ENCODE measurements at regions not wholly inside any gene's neighbourhood (a gene's known extent, or its start where the extent isn't known, plus 50 kb on each side); places are given as distances from the start of the nearest gene placed in this dataset.

GRCh38 chr4:151917145-151917734 is 156.4 kb upstream of the GATB start:
- Histone ChIP-seq H3K27me3 (replicated peaks in 2 of 5; ENCODE audit: control insufficient read depth in 4 of 5, insufficient read depth in 5 of 5, low read length in 4 of 5) (no peaks in the 10 kb centered on the region), H3K27ac (ENCODE audit: insufficient read depth in 1 of 2, low read depth in 1 of 2, low read length in 2 of 2, poor library complexity in 1 of 2, severe bottlenecking in 2 of 2) (no peak overlapping the region), H3K9me3 (ENCODE audit: control extremely low read depth in 1 of 5, control insufficient read depth in 4 of 5, insufficient read depth in 2 of 5, low read depth in 1 of 5, low read length in 4 of 5) (peaks cover 0 to 2% (median 0%) of the 10 kb centered on the region in 5 experiments), H3K4me1 (ENCODE audit: control extremely low read depth in 1 of 4, control insufficient read depth in 4 of 4, insufficient read depth in 4 of 4, low read length in 3 of 4) (no peaks in the 10 kb centered on the region), H3K4me3 (ENCODE audit: control insufficient read depth in 1 of 7, extremely low read depth in 1 of 7, insufficient read depth in 4 of 7, low read depth in 2 of 7, low read length in 6 of 7) (no peak overlapping the region), H3K36me3 (ENCODE audit: control insufficient read depth in 4 of 4, insufficient read depth in 4 of 4, low read length in 3 of 4) (no peaks in the 10 kb centered on the region)
- no peak for DNase-seq
- POLR2A ChIA-PET = no interaction called here
- CTCF ChIA-PET = interaction anchor here (1.7 kb wide), 1 partner anchor 9 kb away, joined by 7 read pairs; no protein-coding TSS in a partner anchor
- 100% methylated on average over 2 of the region's 2 CpGs for WGBS (ENCODE audit: insufficient coverage)

- 84% methylated on average over 4 of the region's 6 CpGs for WGBS (ENCODE audit: insufficient coverage)
- no peak for DNase-seq
- no peaks in the 10 kb centered on the region for H3K4me1 ChIP-seq (ENCODE audit: control extremely low read depth in 1 of 4, control insufficient read depth in 4 of 4, insufficient read depth in 4 of 4, low read length in 3 of 4)
- no peak overlapping the region for H3K27ac ChIP-seq (ENCODE audit: insufficient read depth in 1 of 2, low read depth in 1 of 2, low read length in 2 of 2, poor library complexity in 1 of 2, severe bottlenecking in 2 of 2)
- no peaks in the 10 kb centered on the region for H3K27me3 ChIP-seq (replicated peaks in 2 of 5; ENCODE audit: control insufficient read depth in 4 of 5, insufficient read depth in 5 of 5, low read length in 4 of 5)
- peaks cover 0 to 2% (median 0%) of the 10 kb centered on the region in 5 experiments for H3K9me3 ChIP-seq (ENCODE audit: control extremely low read depth in 1 of 5, control insufficient read depth in 4 of 5, insufficient read depth in 2 of 5, low read depth in 1 of 5, low read length in 4 of 5)
- no peaks in the 10 kb centered on the region for H3K36me3 ChIP-seq (ENCODE audit: control insufficient read depth in 4 of 4, insufficient read depth in 4 of 4, low read length in 3 of 4)
- POLR2A ChIA-PET = no interaction called here
- CTCF ChIA-PET = no interaction called here
- H3K4me3 ChIP-seq (ENCODE audit: control insufficient read depth in 1 of 7, extremely low read depth in 1 of 7, insufficient read depth in 4 of 7, low read depth in 2 of 7, low read length in 6 of 7) = no peak overlapping the region
Observed at GRCh38 chr4:151912632-151913031, 151.8 kb upstream of the GATB start.

DNA sequence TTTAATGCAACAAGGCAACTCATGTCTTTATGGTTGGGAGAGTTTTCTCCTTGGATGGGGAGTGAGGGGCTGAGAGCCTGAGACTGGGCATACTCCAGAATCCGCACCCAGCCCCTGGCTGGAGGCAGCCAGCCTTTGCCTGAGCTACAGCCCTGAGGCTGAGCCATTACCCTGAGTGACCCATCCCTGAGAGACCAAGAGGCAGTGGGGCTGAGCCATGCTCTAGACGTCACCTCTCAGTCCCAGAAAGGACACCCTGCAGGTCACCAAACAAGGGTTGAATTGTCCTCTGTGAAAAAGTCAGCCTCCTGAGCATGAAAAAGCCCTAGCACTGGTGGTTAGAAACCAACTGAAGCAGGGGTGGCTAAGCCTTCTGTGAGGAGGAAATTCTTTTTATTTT is 151.2 kb upstream of the GATB start:
- peaks cover 0 to 2% (median 0%) of the 10 kb centered on the region in 5 experiments for H3K9me3 ChIP-seq (ENCODE audit: control extremely low read depth in 1 of 5, control insufficient read depth in 4 of 5, insufficient read depth in 2 of 5, low read depth in 1 of 5, low read length in 4 of 5)
- ChIA-PET POLR2A (no interaction called here), CTCF (no interaction called here)
- H3K27ac ChIP-seq (ENCODE audit: insufficient read depth in 1 of 2, low read depth in 1 of 2, low read length in 2 of 2, poor library complexity in 1 of 2, severe bottlenecking in 2 of 2) = no peak overlapping the region
- H3K4me1 ChIP-seq (ENCODE audit: control extremely low read depth in 1 of 4, control insufficient read depth in 4 of 4, insufficient read depth in 4 of 4, low read length in 3 of 4) = no peaks in the 10 kb centered on the region
- WGBS (ENCODE audit: insufficient coverage) = 100% methylated on average over 2 of the region's 2 CpGs
- H3K4me3 ChIP-seq (ENCODE audit: control insufficient read depth in 1 of 7, extremely low read depth in 1 of 7, insufficient read depth in 4 of 7, low read depth in 2 of 7, low read length in 6 of 7) = no peak overlapping the region
- H3K27me3 ChIP-seq (replicated peaks in 2 of 5; ENCODE audit: control insufficient read depth in 4 of 5, insufficient read depth in 5 of 5, low read length in 4 of 5) = no peaks in the 10 kb centered on the region
- no peaks in the 10 kb centered on the region for H3K36me3 ChIP-seq (ENCODE audit: control insufficient read depth in 4 of 4, insufficient read depth in 4 of 4, low read length in 3 of 4)
- no peak for DNase-seq

- Histone ChIP-seq H3K27ac (ENCODE audit: insufficient read depth in 1 of 2, low read depth in 1 of 2, low read length in 2 of 2, poor library complexity in 1 of 2, severe bottlenecking in 2 of 2) (no peak overlapping the region), H3K4me1 (ENCODE audit: control extremely low read depth in 1 of 4, control insufficient read depth in 4 of 4, insufficient read depth in 4 of 4, low read length in 3 of 4) (no peaks in the 10 kb centered on the region), H3K27me3 (replicated peaks in 2 of 5; ENCODE audit: control insufficient read depth in 4 of 5, insufficient read depth in 5 of 5, low read length in 4 of 5) (no peaks in the 10 kb centered on the region), H3K4me3 (ENCODE audit: control insufficient read depth in 1 of 7, extremely low read depth in 1 of 7, insufficient read depth in 4 of 7, low read depth in 2 of 7, low read length in 6 of 7) (no peak overlapping the region), H3K36me3 (ENCODE audit: control insufficient read depth in 4 of 4, insufficient read depth in 4 of 4, low read length in 3 of 4) (no peaks in the 10 kb centered on the region), H3K9me3 (ENCODE audit: control extremely low read depth in 1 of 5, control insufficient read depth in 4 of 5, insufficient read depth in 2 of 5, low read depth in 1 of 5, low read length in 4 of 5) (no peaks in the 10 kb centered on the region)
- 83% methylated on average over 1 of the region's 4 CpGs for WGBS (ENCODE audit: insufficient coverage)
- CTCF ChIA-PET = no interaction called here
- POLR2A ChIA-PET = no interaction called here
- no peak for DNase-seq
Observed at GRCh38 chr4:151908734-151909497, 148.1 kb upstream of the GATB start.

GRCh38 chr4:151908201-151908600 is 147.4 kb upstream of the GATB start:
- CTCF ChIA-PET = no interaction called here
- H3K27me3 ChIP-seq (replicated peaks in 2 of 5; ENCODE audit: control insufficient read depth in 4 of 5, insufficient read depth in 5 of 5, low read length in 4 of 5) = no peaks in the 10 kb centered on the region
- H3K36me3 ChIP-seq (ENCODE audit: control insufficient read depth in 4 of 4, insufficient read depth in 4 of 4, low read length in 3 of 4) = no peaks in the 10 kb centered on the region
- no peak for DNase-seq
- no peaks in the 10 kb centered on the region for H3K4me1 ChIP-seq (ENCODE audit: control extremely low read depth in 1 of 4, control insufficient read depth in 4 of 4, insufficient read depth in 4 of 4, low read length in 3 of 4)
- H3K4me3 ChIP-seq (ENCODE audit: control insufficient read depth in 1 of 7, extremely low read depth in 1 of 7, insufficient read depth in 4 of 7, low read depth in 2 of 7, low read length in 6 of 7) = no peak overlapping the region
- no peak overlapping the region for H3K27ac ChIP-seq (ENCODE audit: insufficient read depth in 1 of 2, low read depth in 1 of 2, low read length in 2 of 2, poor library complexity in 1 of 2, severe bottlenecking in 2 of 2)
- peaks cover 0 to 2% (median 0%) of the 10 kb centered on the region in 5 experiments for H3K9me3 ChIP-seq (ENCODE audit: control extremely low read depth in 1 of 5, control insufficient read depth in 4 of 5, insufficient read depth in 2 of 5, low read depth in 1 of 5, low read length in 4 of 5)
- WGBS (ENCODE audit: insufficient coverage) = 80% methylated on average over 3 of the region's 3 CpGs
- POLR2A ChIA-PET = no interaction called here

GRCh38 chr4:151906438-151906837 is 145.6 kb upstream of the GATB start:
- Histone ChIP-seq H3K9me3 (ENCODE audit: control extremely low read depth in 1 of 5, control insufficient read depth in 4 of 5, insufficient read depth in 2 of 5, low read depth in 1 of 5, low read length in 4 of 5) (peaks cover 0 to 3% (median under 1%) of the 10 kb centered on the region in 5 experiments), H3K27ac (ENCODE audit: insufficient read depth in 1 of 2, low read depth in 1 of 2, low read length in 2 of 2, poor library complexity in 1 of 2, severe bottlenecking in 2 of 2) (no peak overlapping the region), H3K4me1 (ENCODE audit: control extremely low read depth in 1 of 4, control insufficient read depth in 4 of 4, insufficient read depth in 4 of 4, low read length in 3 of 4) (no peaks in the 10 kb centered on the region), H3K4me3 (ENCODE audit: control insufficient read depth in 1 of 7, extremely low read depth in 1 of 7, insufficient read depth in 4 of 7, low read depth in 2 of 7, low read length in 6 of 7) (no peak overlapping the region), H3K36me3 (ENCODE audit: control insufficient read depth in 4 of 4, insufficient read depth in 4 of 4, low read length in 3 of 4) (no peaks in the 10 kb centered on the region), H3K27me3 (replicated peaks in 2 of 5; ENCODE audit: control insufficient read depth in 4 of 5, insufficient read depth in 5 of 5, low read length in 4 of 5) (no peaks in the 10 kb centered on the region)
- CTCF ChIA-PET = no interaction called here
- no peak for DNase-seq
- POLR2A ChIA-PET = no interaction called here
- 68% methylated on average over 3 of the region's 4 CpGs for WGBS (ENCODE audit: insufficient coverage)

DNA sequence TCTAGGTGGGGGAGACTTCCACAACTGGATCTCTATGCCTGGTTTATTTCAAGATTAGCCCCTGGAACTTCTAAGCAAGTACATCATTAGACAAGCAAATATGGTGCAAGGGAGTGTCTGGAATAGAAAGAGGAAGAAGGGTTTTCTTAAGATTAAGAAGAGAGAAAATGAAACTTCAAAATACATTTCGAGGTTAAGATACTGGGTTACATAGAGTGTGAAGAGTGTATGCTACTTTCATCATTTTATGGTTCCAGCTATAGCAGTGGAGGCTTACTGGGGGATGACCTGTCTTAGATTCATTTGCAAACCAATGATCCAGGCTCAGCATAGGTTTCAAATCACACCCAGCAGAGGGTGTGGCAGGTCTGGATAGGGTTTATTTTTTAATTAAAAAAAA is 144.4 kb upstream of the GATB start:
- DNase-seq = no peak
- POLR2A ChIA-PET = no interaction called here
- no peaks in the 10 kb centered on the region for H3K27me3 ChIP-seq (replicated peaks in 2 of 5; ENCODE audit: control insufficient read depth in 4 of 5, insufficient read depth in 5 of 5, low read length in 4 of 5)
- no CpG with 5 or more reads among the region's 1 CpG for WGBS (ENCODE audit: insufficient coverage)
- CTCF ChIA-PET = no interaction called here
- no peaks in the 10 kb centered on the region for H3K36me3 ChIP-seq (ENCODE audit: control insufficient read depth in 4 of 4, insufficient read depth in 4 of 4, low read length in 3 of 4)
- H3K4me3 ChIP-seq (ENCODE audit: control insufficient read depth in 1 of 7, extremely low read depth in 1 of 7, insufficient read depth in 4 of 7, low read depth in 2 of 7, low read length in 6 of 7) = no peak overlapping the region
- H3K27ac ChIP-seq (ENCODE audit: insufficient read depth in 1 of 2, low read depth in 1 of 2, low read length in 2 of 2, poor library complexity in 1 of 2, severe bottlenecking in 2 of 2) = no peak overlapping the region
- H3K4me1 ChIP-seq (ENCODE audit: control extremely low read depth in 1 of 4, control insufficient read depth in 4 of 4, insufficient read depth in 4 of 4, low read length in 3 of 4) = no peaks in the 10 kb centered on the region
- peaks cover 0 to 3% (median 2%) of the 10 kb centered on the region in 5 experiments for H3K9me3 ChIP-seq (ENCODE audit: control extremely low read depth in 1 of 5, control insufficient read depth in 4 of 5, insufficient read depth in 2 of 5, low read depth in 1 of 5, low read length in 4 of 5)
